GM12878 (cell line): ENCODE measurements at regions not wholly inside any gene's neighbourhood (a gene's known extent, or its start where the extent isn't known, plus 50 kb on each side); places are given as distances from the start of the nearest gene placed in this dataset.

Source experiments
- ATAC-seq: fragments of 200-7000 bp; cut with Tn5 transposase; 3 replicates; pipeline ENCODE4 v1.9.1; 2020; ENCODE audit warnings: mild to moderate bottlenecking, moderate library complexity
- BruUV-seq: library from RNA; stranded (reverse); fragments of 400-500 nt; replicated peaks from 2 replicates; lab custom pipeline; 2021; lab: Mats Ljungman, UMichigan
- CTCF ChIA-PET: fragments of 300-600 bp; sonication (Branson Sonifier 250); formaldehyde crosslinking; extraction: SDS; loops from one replicate; lab custom pipeline; 2021; ENCODE audit warnings: inconsistent platforms; lab: Yijun Ruan, JAX
- POLR2A ChIA-PET: fragments of 350-600 bp; formaldehyde crosslinking; extraction: SDS; loops from one replicate; lab custom pipeline; 2021; ENCODE audit warnings: inconsistent platforms; lab: Charles Lee
- RAD21 ChIA-PET: fragments of 300-600 bp; sonication (Branson Sonifier 250); formaldehyde crosslinking; loops from one replicate; lab custom pipeline; 2023; ENCODE audit warnings: antibody characterized with exemption; ENCODE audit not compliant: unreplicated experiment; lab: Charles Lee
- SMC1A ChIA-PET: fragments of 300-600 bp; sonication (Branson Sonifier 250); formaldehyde crosslinking; loops from one replicate; lab custom pipeline; 2023; ENCODE audit not compliant: unreplicated experiment, uncharacterized antibody; lab: Charles Lee
- DNase-seq: peaks from one replicate; pipeline ENCODE4 v3.0.0-alpha.2; 2011; ENCODE audit warnings: low read depth, low spot score
- FAIRE-seq: peaks from 3 replicates; lab custom pipeline; 2011; peaks lifted over from hg19 to GRCh38; lab: Jason Lieb, UNC
- H2AFZ ChIP-seq: 2 replicates; pipeline ENCODE4 v1.6.0; 2011; ENCODE audit warnings: low read depth, low read length, control low read depth; ENCODE audit not compliant: control insufficient read depth
- H3K27ac ChIP-seq: 2 replicates; pipeline ENCODE4 v1.5.1; 2011; ENCODE audit warnings: control low read depth; ENCODE audit not compliant: control insufficient read depth, insufficient read depth
- H3K27me3 ChIP-seq, 2 experiments: replicated peaks in 1 of 2; 2 replicates each; pipeline versions ENCODE4 v1.6.0 to v1.6.1; 2011; ENCODE audit warnings: low read length in 1 of 2; ENCODE audit not compliant: control insufficient read depth in 2 of 2, insufficient read depth in 2 of 2
- H3K36me3 ChIP-seq, 2 experiments: 2 replicates each; pipeline ENCODE4 v1.5.1; 2011; ENCODE audit warnings: low read length in 1 of 2; ENCODE audit not compliant: control insufficient read depth in 2 of 2, insufficient read depth in 2 of 2
- H3K4me1 ChIP-seq: 2 replicates; pipeline ENCODE4 v1.6.1; 2011; ENCODE audit warnings: mild to moderate bottlenecking, low read length, moderate library complexity, mixed read lengths; ENCODE audit not compliant: control insufficient read depth, insufficient read depth
- H3K4me2 ChIP-seq: 2 replicates; pipeline ENCODE4 v1.6.0; 2011; ENCODE audit warnings: control low read depth; ENCODE audit not compliant: control insufficient read depth, insufficient read depth
- H3K4me3 ChIP-seq: fragments of 200-600 bp; sonication (generic); 2 replicates; pipeline ENCODE4 v1.5.1; 2016
- H3K79me2 ChIP-seq: 2 replicates; pipeline ENCODE4 v1.6.0; 2011; ENCODE audit warnings: low read length; ENCODE audit not compliant: control insufficient read depth, insufficient read depth
- H3K9ac ChIP-seq: 2 replicates; pipeline ENCODE4 v1.8.0; 2011; ENCODE audit warnings: low read length, control low read depth, mixed read lengths; ENCODE audit not compliant: control insufficient read depth, insufficient read depth
- H3K9me3 ChIP-seq: replicated peaks from 3 replicates; pipeline ENCODE4 v1.5.1; 2011; ENCODE audit warnings: mild to moderate bottlenecking, low read length; ENCODE audit not compliant: control insufficient read depth, insufficient read depth
- H4K20me1 ChIP-seq: 2 replicates; pipeline ENCODE4 v1.6.0; 2011; ENCODE audit not compliant: control insufficient read depth, insufficient read depth
- CBFB ChIP-seq: IDR thresholded peaks from 2 replicates; pipeline ENCODE4 v1.6.1; 2016; ENCODE audit warnings: antibody characterized with exemption, low read depth
- CEBPZ ChIP-seq: fragments of 150-350 bp; IDR thresholded peaks from 2 replicates; pipeline ENCODE4 v1.6.1; 2016; ENCODE audit warnings: low read depth, low read length
- E2F4 ChIP-seq: IDR thresholded peaks from 2 replicates; pipeline ENCODE4 v1.6.1; 2012; ENCODE audit warnings: low read depth, low read length, improper control_type of control experiment
- ELK1 ChIP-seq: IDR thresholded peaks from 2 replicates; pipeline ENCODE4 v1.6.1; 2012; ENCODE audit warnings: low read depth, low read length, improper control_type of control experiment
- FOXM1 ChIP-seq: IDR thresholded peaks from 2 replicates; pipeline ENCODE4 v1.6.1; 2012; ENCODE audit warnings: low read depth, mild to moderate bottlenecking, inconsistent platforms, low read length, moderate library complexity
- IKZF1 ChIP-seq: fragments of 450-650 bp; conservative IDR thresholded peaks from 2 replicates; pipeline ENCODE4 v1.6.1; 2017; ENCODE audit warnings: antibody characterized with exemption, mild to moderate bottlenecking
- MYC ChIP-seq: IDR thresholded peaks from 2 replicates; pipeline ENCODE4 v1.6.1; 2011; ENCODE audit warnings: mild to moderate bottlenecking, low read length, moderate library complexity, inconsistent platforms; ENCODE audit not compliant: insufficient read depth, insufficient replicate concordance, insufficient read length, severe bottlenecking
- PAX8 ChIP-seq: fragments of 450-650 bp; IDR thresholded peaks from 2 replicates; pipeline ENCODE4 v1.6.1; 2017; ENCODE audit warnings: mild to moderate bottlenecking, moderate library complexity
- RCOR1 ChIP-seq: conservative IDR thresholded peaks from 2 replicates; pipeline ENCODE4 v1.6.1; 2012; ENCODE audit warnings: low read depth, low read length, improper control_type of control experiment
- RELA ChIP-seq: fragments of 450-650 bp; IDR thresholded peaks from 2 replicates; pipeline ENCODE4 v1.8.0; 2014; ENCODE audit warnings: borderline replicate concordance; ENCODE audit not compliant: partially characterized antibody
- TBL1XR1 ChIP-seq: IDR thresholded peaks from 2 replicates; pipeline ENCODE4 v1.6.1; 2012; ENCODE audit warnings: low read depth, low read length, improper control_type of control experiment
- ZNF687 ChIP-seq: fragments of 450-650 bp; IDR thresholded peaks from 2 replicates; pipeline ENCODE4 v1.6.1; 2017; ENCODE audit warnings: mild to moderate bottlenecking, moderate library complexity
- WGBS: methylation state at CpG from one replicate; pipeline ENCODE4 v1.1.6; 2016; ENCODE audit warnings: low lambda C conversion rate; ENCODE audit not compliant: insufficient replicate concordance, insufficient coverage; ENCODE audit errors: missing lambda C conversion rate; 5-methylcytosine and 5-hydroxymethylcytosine counted together
- in situ Hi-C: fragments of 300-500 bp; cut with MboI; formaldehyde crosslinking; loops from 9 replicates; pipeline ENCODE4 v1.14.3; 2018; ENCODE audit warnings: mixed read lengths
- intact Hi-C: fragments of 100-400 bp; cut with micrococcal nuclease; formaldehyde crosslinking; loops from one replicate; pipeline ENCODE4 v1.14.2; 2022; ENCODE audit not compliant: unreplicated experiment

GRCh38 chr10:118865998-118866693, 111.4 kb upstream of the CACUL1 start:
- in situ Hi-C loops (no loop called here), intact Hi-C loops (no loop called here)
- WGBS: 29% methylated on average over 6 of the region's 6 CpGs
- H3K4me3 ChIP-seq: no peak overlapping the region
- H3K79me2 ChIP-seq: no peaks in the 10 kb centered on the region
- no peaks in the 10 kb centered on the region for H3K36me3 ChIP-seq
- H3K9ac ChIP-seq: no peak overlapping the region
- CTCF ChIA-PET: interaction anchor here (3.0 kb wide), 1 partner anchor 16 kb away, joined by 7 read pairs; no protein-coding TSS in a partner anchor
- H3K4me1 ChIP-seq: no peaks in the 10 kb centered on the region
- ATAC-seq: no peak
- no peaks in the 10 kb centered on the region for H3K27me3 ChIP-seq
- H3K27ac ChIP-seq: no peak overlapping the region
- DNase-seq: no peak
- no peak overlapping the region for H2AFZ ChIP-seq
- POLR2A ChIA-PET: no interaction called here
- SMC1A ChIA-PET: no interaction called here
- H4K20me1 ChIP-seq: no peaks in the 10 kb centered on the region
- no peak for FAIRE-seq
- H3K9me3 ChIP-seq: no peaks in the 10 kb centered on the region
- H3K4me2 ChIP-seq: no peak overlapping the region
- RAD21 ChIA-PET: no interaction called here
- no TSS peak for BruUV-seq
- no peak for TF ChIP-seq ELK1
- TF ChIP-seq ZNF687: no peak
- TF ChIP-seq TBL1XR1: no peak
- no peak for TF ChIP-seq E2F4
- TF ChIP-seq PAX8: no peak
- TF ChIP-seq CBFB: no peak
- TF ChIP-seq IKZF1: no peak
- no peak for TF ChIP-seq RCOR1
- TF ChIP-seq FOXM1: no peak
- no peak for TF ChIP-seq MYC
- TF ChIP-seq CEBPZ: no peak
- TF ChIP-seq RELA: no peak
